HUES6 (cell line): ENCODE measurements at regions not wholly inside any gene's neighbourhood (a gene's known extent, or its start where the extent isn't known, plus 50 kb on each side); places are given as distances from the start of the nearest gene placed in this dataset.

Experiments used
- H3K27ac ChIP-seq: 2 replicates; pipeline ENCODE4 v1.7.0; 2013; ENCODE audit warnings: low read depth, mild to moderate bottlenecking, low read length, inconsistent platforms
- H3K27me3 ChIP-seq: 2 replicates; pipeline ENCODE4 v1.6.1; 2013; ENCODE audit warnings: low read length; ENCODE audit not compliant: control insufficient read depth, insufficient read depth
- H3K36me3 ChIP-seq: 2 replicates; pipeline ENCODE4 v1.6.1; 2013; ENCODE audit warnings: low read length; ENCODE audit not compliant: control insufficient read depth, insufficient read depth
- H3K4me1 ChIP-seq: 2 replicates; pipeline ENCODE4 v1.6.1; 2013; ENCODE audit warnings: low read length; ENCODE audit not compliant: control insufficient read depth, insufficient read depth
- H3K4me3 ChIP-seq: 2 replicates; pipeline ENCODE4 v1.5.1; 2013; ENCODE audit warnings: low read depth, low read length
- H3K9ac ChIP-seq: one replicate; pipeline ENCODE4 v1.6.1; 2013; ENCODE audit warnings: mild to moderate bottlenecking, low read length
- H3K9me3 ChIP-seq: 2 replicates; pipeline ENCODE4 v1.6.1; 2013; ENCODE audit warnings: low read depth, low read length; ENCODE audit not compliant: control insufficient read depth, insufficient read depth

DNA sequence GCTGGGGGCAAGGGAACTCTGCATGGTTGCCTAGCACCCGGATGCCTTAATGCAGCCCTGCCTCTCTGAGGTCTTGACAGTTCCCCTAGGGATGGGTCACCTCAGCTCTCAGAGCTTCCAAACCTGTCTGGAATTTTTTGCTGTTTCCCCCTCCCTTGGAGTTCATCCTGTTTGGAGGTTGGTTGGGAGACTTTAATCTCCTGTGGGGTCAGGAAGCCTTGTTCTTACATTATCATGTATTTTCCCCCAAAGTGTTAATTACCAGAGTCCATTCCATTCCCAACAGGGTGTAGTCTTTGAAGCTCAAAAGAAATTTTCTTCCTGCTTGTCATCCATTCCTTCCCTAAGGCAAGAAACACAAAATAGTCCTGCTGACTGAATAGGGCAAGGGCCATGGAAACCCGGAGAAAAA is 150.3 kb upstream of the SPRY4 start:
- peak overlapping the region; percentile 81; the same call in 1 of the 2 replicates for H3K27ac ChIP-seq
- H3K4me1 ChIP-seq, result peaks cover 33% of the 10 kb centered on the region
- H3K9me3 ChIP-seq, result peaks cover 23% of the 10 kb centered on the region
- no peaks in the 10 kb centered on the region for H3K27me3 ChIP-seq
- H3K36me3 ChIP-seq, result peaks cover 14% of the 10 kb centered on the region; the same call in 1 of the 2 replicates
- peak overlapping the region; percentile 48 for H3K9ac ChIP-seq
- no peak overlapping the region for H3K4me3 ChIP-seq

DNA sequence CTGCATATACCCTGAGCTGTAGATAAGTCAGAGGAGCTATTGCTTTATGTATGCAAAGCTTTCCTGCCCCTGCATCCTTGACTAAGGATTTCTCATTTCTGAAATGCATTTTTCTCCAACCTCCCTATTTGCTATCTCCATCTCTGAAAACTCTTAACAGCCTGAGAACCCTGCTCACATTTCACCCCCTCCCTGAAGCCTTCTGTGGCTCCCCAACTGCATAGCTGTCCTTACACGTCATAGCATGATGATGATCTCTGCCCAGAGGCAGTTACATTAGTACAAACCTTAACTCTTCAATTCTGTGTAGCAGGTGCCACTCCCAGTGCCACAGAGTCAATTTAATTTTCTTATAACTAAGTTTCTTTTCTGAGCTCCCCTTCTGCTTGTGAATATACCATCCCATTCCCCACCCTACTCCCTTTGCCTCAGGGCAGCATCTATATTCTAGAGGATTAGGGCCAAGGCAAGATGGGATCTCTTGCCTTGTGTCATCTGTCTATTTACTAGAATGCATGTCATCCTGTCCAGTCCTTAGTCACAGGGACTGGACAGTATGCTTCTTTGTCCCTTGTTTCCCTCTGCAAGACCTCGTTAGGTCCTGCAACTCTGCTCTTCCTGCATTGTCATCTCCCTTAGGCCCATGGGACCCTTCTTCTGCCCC is 149.7 kb upstream of the SPRY4 start:
- peak overlapping the region; percentile 20 for H3K9ac ChIP-seq
- no peak overlapping the region; the same call in 1 of the 2 replicates for H3K27ac ChIP-seq
- H3K36me3 ChIP-seq, result peaks cover 12% of the 10 kb centered on the region; the same call in 1 of the 2 replicates

DNA sequence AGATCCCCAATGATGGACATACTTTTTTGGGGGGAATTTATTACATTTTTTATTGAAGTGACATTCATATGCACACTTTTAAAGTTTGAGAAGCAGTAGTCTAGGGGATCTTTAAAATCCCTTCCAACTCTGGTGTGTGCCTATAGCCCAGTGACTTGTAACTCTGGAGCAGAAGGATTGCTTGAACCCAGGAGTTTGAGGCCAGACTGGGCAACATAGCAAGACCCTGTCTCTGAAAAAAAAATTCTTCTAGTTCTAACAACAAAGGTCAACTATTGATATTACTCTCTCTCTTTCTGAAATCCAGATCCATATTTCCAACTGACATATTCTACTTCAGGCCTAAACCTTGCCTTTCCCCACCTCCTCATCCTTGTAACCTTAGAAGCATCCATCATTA is 148.2 kb upstream of the SPRY4 start:
- Histone ChIP-seq H3K4me3 (no peak overlapping the region), H3K9me3 (0 out of 2 replicates have a peak, but pooled peaks cover 6% of the 10 kb centered on the region), H3K27me3 (no peaks in the 10 kb centered on the region), H3K4me1 (peaks cover 33% of the 10 kb centered on the region), H3K36me3 (0 out of 2 replicates have a peak, but pooled peaks cover 3% of the 10 kb centered on the region), H3K27ac (no peak overlapping the region), H3K9ac (no peak overlapping the region)

More for the DNA sequence above, 149.7 kb upstream of the SPRY4 start:
- H3K9me3 ChIP-seq, result peaks cover 18% of the 10 kb centered on the region
- H3K27me3 ChIP-seq, result no peaks in the 10 kb centered on the region
- no peak overlapping the region for H3K4me3 ChIP-seq
- peaks cover 33% of the 10 kb centered on the region for H3K4me1 ChIP-seq

DNA sequence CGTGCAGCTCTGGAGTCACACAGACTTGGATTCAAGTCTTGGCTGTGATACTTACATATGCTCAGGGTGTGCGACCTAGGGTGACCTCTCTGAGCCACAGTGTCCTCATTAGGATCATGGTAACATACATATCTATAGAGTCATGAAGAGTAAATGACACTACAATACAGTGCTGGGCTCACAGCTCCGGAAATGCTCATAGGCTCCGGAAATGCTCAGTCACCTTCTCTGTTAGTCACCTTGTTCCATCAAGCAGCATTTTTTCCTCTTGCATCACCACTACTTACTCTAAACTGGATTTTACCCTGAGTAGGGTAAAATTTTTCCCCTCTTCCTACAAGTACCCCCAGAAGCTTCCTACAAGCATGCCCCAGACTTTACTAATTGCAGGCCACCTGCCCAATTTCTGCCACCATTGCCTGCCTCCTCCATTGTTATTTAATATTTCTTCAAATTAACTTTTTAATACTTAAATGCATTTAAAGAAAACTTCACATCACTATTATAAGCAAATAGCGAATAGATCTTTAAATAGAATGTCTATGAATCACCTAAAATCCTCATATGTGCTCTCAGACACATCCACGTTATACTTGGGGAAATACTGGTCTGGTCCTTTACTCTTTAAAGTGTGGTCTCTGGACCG is 147.6 kb upstream of the SPRY4 start:
- Histone ChIP-seq H3K9ac (no peak overlapping the region), H3K4me3 (no peak overlapping the region), H3K9me3 (peaks cover 7% of the 10 kb centered on the region), H3K27me3 (no peaks in the 10 kb centered on the region), H3K27ac (no peak overlapping the region), H3K36me3 (0 out of 2 replicates have a peak, but pooled peaks cover 3% of the 10 kb centered on the region), H3K4me1 (peaks cover 33% of the 10 kb centered on the region)

DNA sequence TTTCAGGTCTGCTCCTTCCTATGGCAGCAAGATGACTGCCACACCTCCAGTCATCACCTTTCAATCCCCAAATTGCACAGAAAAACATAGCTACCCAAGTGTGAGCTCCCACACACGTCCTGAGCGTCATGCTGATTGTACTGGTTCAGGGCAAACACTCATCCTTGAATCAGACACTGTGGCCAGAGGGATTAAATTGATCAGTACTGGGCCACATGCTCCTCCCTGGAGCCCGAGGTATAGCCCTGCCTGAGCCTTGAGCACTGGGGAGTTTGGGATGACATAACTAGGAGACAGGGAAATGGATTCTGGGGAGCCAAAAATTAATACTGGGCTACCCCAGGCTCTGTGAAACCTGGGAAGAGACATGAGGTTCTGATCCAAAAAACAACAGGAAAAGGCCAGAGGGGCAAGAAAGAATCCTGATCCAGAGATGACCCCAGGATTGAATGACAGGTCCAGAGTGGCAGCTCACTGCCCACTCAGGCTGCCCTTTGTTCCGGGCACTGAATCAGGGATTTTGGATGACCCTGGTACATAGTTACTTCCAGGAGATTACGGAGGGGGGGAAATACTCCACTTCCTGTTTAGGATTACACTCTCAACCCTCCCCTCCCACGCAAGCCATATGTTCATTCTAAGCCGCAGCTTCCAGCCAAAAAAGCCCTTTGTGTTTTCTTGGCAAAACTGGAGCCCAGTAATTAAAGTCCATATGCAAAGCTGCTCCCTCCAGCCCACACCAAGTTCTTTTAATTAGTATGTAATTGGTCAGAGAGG is 141.6 kb upstream of the SPRY4 start:
- Histone ChIP-seq H3K9ac (no peak overlapping the region), H3K9me3 (peaks cover 13% of the 10 kb centered on the region), H3K4me1 (no peaks in the 10 kb centered on the region; the same call in 1 of the 2 replicates), H3K27ac (0 out of 2 replicates have a peak overlapping the region, but pooled peaks have one; percentile 16), H3K36me3 (0 out of 2 replicates have a peak, but pooled peaks cover 8% of the 10 kb centered on the region), H3K4me3 (no peak overlapping the region), H3K27me3 (no peaks in the 10 kb centered on the region)

DNA sequence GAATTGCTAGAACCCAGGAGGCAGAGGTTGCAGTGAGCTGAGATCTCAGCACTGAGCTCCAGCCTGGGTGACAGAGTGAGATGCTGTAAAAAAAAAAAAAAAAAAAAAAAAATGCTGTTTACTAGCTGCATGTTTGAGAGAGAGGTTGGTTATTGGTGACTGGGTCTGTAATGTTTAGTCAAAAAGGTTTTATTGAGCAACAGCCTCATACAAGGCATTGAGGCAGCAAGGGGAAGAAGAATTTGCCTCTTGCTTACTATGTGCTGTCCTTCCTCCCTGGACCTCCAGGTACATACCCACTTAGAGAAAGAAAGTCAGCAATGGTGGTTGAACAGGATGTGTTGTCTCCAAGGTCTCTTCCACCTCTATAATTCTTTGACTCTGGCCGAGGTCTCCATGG is 140.7 kb upstream of the SPRY4 start:
- Histone ChIP-seq H3K9me3 (peaks cover 13% of the 10 kb centered on the region), H3K4me1 (no peaks in the 10 kb centered on the region; the same call in 1 of the 2 replicates), H3K27ac (no peak overlapping the region), H3K9ac (no peak overlapping the region), H3K36me3 (0 out of 2 replicates have a peak, but pooled peaks cover 8% of the 10 kb centered on the region), H3K4me3 (no peak overlapping the region), H3K27me3 (no peaks in the 10 kb centered on the region)

DNA sequence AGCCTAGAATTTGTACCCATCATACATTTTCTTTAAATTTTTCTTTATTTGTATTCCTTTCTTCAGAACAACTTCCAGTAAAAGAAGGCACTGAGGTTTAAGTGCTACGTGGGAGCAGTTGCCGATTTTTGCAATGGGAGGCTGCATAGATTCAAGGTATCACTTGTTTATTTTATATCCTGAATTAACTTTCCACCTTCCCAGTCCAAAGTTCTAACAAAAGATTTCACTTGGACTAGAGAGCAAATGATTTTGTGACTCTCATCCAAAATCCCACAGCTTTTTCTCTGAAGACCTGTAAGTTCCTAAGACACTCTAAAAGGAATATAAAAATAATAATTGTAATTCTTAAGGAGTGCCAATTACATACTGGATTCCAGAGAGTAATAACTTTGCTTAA is 139.1 kb upstream of the SPRY4 start:
- H3K36me3 ChIP-seq, result 0 out of 2 replicates have a peak, but pooled peaks cover 8% of the 10 kb centered on the region
- no peak overlapping the region for H3K27ac ChIP-seq
- no peaks in the 10 kb centered on the region for H3K27me3 ChIP-seq
- peaks cover 13% of the 10 kb centered on the region for H3K9me3 ChIP-seq
- H3K9ac ChIP-seq, result no peak overlapping the region
- H3K4me3 ChIP-seq, result no peak overlapping the region
- H3K4me1 ChIP-seq, result no peaks in the 10 kb centered on the region; the same call in 1 of the 2 replicates

DNA sequence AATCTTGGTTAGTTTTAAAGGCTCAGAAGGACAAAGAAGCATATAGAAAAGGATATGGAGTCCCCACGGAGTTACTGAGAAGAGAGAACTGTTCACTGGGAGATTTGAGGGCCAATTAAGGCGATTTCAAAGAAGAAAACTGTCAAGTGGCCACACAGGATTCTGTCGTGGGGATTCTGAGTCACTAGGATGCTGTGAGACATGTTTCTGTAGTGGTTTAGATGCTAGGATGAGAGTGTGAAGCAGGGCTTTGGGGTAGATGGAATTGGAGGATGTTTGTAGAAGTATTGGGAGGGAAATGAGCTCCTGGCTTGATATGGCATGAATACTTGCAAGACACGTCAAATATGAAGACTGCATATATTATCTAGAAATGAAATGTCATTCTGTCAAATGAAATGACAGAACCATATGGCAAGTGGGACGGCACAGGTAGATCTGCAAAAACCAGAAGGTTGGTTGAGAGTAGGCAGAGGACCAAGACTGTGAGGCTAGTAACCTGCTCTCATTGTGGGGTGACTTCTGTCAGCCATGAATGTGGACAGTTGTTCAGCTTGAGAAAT is 136.3 kb upstream of the SPRY4 start:
- Histone ChIP-seq H3K9me3 (no peaks in the 10 kb centered on the region), H3K4me3 (no peak overlapping the region), H3K4me1 (no peaks in the 10 kb centered on the region)

DNA sequence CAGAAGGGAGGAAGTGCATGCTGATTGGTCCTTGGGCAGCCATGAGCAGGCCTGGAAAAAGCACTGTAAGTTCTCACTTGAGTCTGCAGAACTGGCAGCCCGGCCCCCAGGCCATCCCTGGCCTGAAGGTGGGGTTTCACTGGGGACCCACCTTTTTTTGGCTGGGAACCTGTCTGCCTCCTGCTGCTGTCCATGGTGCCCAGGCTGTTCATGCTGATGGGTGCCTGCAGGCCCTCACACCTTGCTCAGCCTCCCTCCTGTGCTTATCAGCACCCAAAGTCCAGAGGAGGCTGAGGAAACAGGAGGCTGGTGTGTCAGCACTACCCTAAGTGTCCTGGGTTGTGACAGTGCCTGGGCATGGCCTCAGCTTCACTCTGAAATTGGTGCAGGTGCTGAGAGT is 134.4 kb upstream of the SPRY4 start:
- H3K4me1 ChIP-seq, result no peaks in the 10 kb centered on the region
- no peaks in the 10 kb centered on the region for H3K9me3 ChIP-seq
- H3K4me3 ChIP-seq, result no peak overlapping the region
- no peaks in the 10 kb centered on the region for H3K27me3 ChIP-seq
- H3K9ac ChIP-seq, result no peak overlapping the region
- H3K27ac ChIP-seq, result no peak overlapping the region
- H3K36me3 ChIP-seq, result no peaks in the 10 kb centered on the region

More for the DNA sequence above, 136.3 kb upstream of the SPRY4 start:
- Histone ChIP-seq H3K27ac (no peak overlapping the region), H3K9ac (no peak overlapping the region), H3K36me3 (no peaks in the 10 kb centered on the region), H3K27me3 (no peaks in the 10 kb centered on the region)

DNA sequence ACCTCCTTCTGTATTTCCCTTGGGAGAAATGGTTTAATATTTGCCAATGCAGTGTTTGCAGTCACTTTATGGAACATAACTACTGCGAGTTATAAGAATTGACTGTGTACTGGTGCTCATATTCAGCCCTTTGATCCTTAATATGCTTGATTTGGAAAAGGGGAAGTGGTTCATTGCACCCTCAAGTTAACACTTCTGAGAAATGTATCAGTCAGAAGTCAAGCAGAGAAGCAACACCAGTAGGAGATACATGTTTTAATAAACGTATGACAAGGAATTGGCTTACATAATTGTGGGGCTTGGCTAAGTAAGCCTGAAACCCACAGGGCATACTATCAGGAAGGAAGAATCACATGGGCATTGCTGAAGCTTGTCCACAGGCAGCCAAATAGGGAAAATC is 131.0 kb upstream of the SPRY4 start:
- Histone ChIP-seq H3K27ac (no peak overlapping the region), H3K36me3 (no peaks in the 10 kb centered on the region), H3K9ac (no peak overlapping the region), H3K4me3 (no peak overlapping the region), H3K4me1 (no peaks in the 10 kb centered on the region), H3K9me3 (peaks cover 2% of the 10 kb centered on the region; the same call in 1 of the 2 replicates), H3K27me3 (no peaks in the 10 kb centered on the region)
